SK-N-SH (cell line): ENCODE measurements at regions not wholly inside any gene's neighbourhood (a gene's known extent, or its start where the extent isn't known, plus 50 kb on each side); places are given as distances from the start of the nearest gene placed in this dataset.

Source experiments
- CTCF ChIA-PET: fragments of 300-600, 350-600 bp; formaldehyde crosslinking; extraction: SDS; loops from one replicate; lab custom pipeline; 2021; lab: Yijun Ruan, JAX
- POLR2A ChIA-PET: fragments of 350-600 bp; sonication (Branson Sonifier 250); formaldehyde crosslinking; extraction: SDS; loops from one replicate; lab custom pipeline; 2020; ENCODE audit warnings: antibody characterized with exemption, inconsistent platforms; lab: Yijun Ruan, JAX
- DNase-seq: peaks from one replicate; pipeline ENCODE4 v3.0.0; 2012
- H2AFZ ChIP-seq: fragments of 200-600 bp; sonication (generic); 2 replicates; pipeline ENCODE4 v1.8.1; 2016; ENCODE audit warnings: antibody characterized with exemption, mild to moderate bottlenecking, low read depth
- H3F3A ChIP-seq: fragments of 200-600 bp; sonication (generic); replicated peaks from 2 replicates; pipeline ENCODE3; 2016; ENCODE audit warnings: antibody characterized with exemption, mild to moderate bottlenecking; ENCODE audit not compliant: insufficient read depth
- H3K27ac ChIP-seq, 2 experiments: fragments of 200-500 bp in 1 of 2; fragments of 200-600 bp in 1 of 2; sonication (Bioruptor generic) in 1 of 2; sonication (generic), shearing (Covaris generic) in 1 of 2; 2 replicates each; pipeline versions ENCODE4 v1.5.1 to v1.6.1; 2014 to 2016; ENCODE audit warnings: low read depth in 2 of 2, inconsistent platforms in 1 of 2, low read length in 1 of 2, mild to moderate bottlenecking in 1 of 2, mixed read lengths in 1 of 2
- H3K27me3 ChIP-seq: fragments of 200-600 bp; sonication (generic), shearing (Covaris generic); 2 replicates; pipeline ENCODE4 v1.6.1; 2016; ENCODE audit warnings: mixed run types; ENCODE audit not compliant: insufficient read depth
- H3K36me3 ChIP-seq, 2 experiments: fragments of 200-500 bp in 1 of 2; fragments of 200-600 bp in 1 of 2; sonication (Bioruptor generic) in 1 of 2; sonication (generic) in 1 of 2; replicated peaks in 1 of 2; 2 replicates each; pipeline versions ENCODE3 to v1.5.1; 2014 to 2016; ENCODE audit warnings: low read length in 1 of 2, mild to moderate bottlenecking in 1 of 2; ENCODE audit not compliant: insufficient read depth in 2 of 2, control insufficient read depth in 1 of 2
- H3K4me1 ChIP-seq, 2 experiments: fragments of 200-500 bp in 1 of 2; fragments of 200-600 bp in 1 of 2; sonication (Bioruptor generic) in 1 of 2; sonication (generic), shearing (Covaris generic) in 1 of 2; 2 replicates each; pipeline versions ENCODE4 v1.5.1 to v1.6.1; 2014 to 2016; ENCODE audit warnings: low read depth in 1 of 2, low read length in 1 of 2, mixed run types in 1 of 2; ENCODE audit not compliant: insufficient read depth in 2 of 2, control insufficient read depth in 1 of 2
- H3K4me2 ChIP-seq: fragments of 200-600 bp; sonication (generic), shearing (Covaris generic); 2 replicates; pipeline ENCODE4 v1.6.1; 2017; ENCODE audit warnings: mixed run types
- H3K4me3 ChIP-seq, 2 experiments: fragments of 200-500 bp in 1 of 2; fragments of 200-600 bp in 1 of 2; sonication (Bioruptor generic) in 1 of 2; sonication (generic), shearing (Covaris generic) in 1 of 2; 2 replicates each; pipeline versions ENCODE4 v1.5.1 to v1.8.1; 2014 to 2016; ENCODE audit warnings: low read depth in 2 of 2, inconsistent platforms in 1 of 2, low read length in 1 of 2, mild to moderate bottlenecking in 1 of 2, mixed read lengths in 1 of 2, moderate library complexity in 1 of 2
- H3K79me2 ChIP-seq: fragments of 200-600 bp; sonication (generic); 2 replicates; pipeline ENCODE4 v1.8.1; 2017; ENCODE audit warnings: mild to moderate bottlenecking; ENCODE audit not compliant: insufficient read depth
- H3K9ac ChIP-seq: fragments of 200-600 bp; sonication (generic); 2 replicates; pipeline ENCODE4 v1.6.1; 2017; ENCODE audit warnings: mixed run types
- H3K9me2 ChIP-seq: fragments of 200-600 bp; sonication (generic); 2 replicates; pipeline ENCODE4 v1.6.1; 2017; ENCODE audit warnings: mixed run types
- H3K9me3 ChIP-seq: fragments of 200-600 bp; sonication (generic); 2 replicates; pipeline ENCODE4 v1.6.1; 2017; ENCODE audit warnings: mixed run types, mild to moderate bottlenecking, moderate library complexity
- H4K20me1 ChIP-seq: fragments of 200-600 bp; sonication (generic); 2 replicates; pipeline ENCODE4 v1.6.1; 2017; ENCODE audit warnings: mild to moderate bottlenecking, mixed run types; ENCODE audit not compliant: insufficient read depth
- CHD2 ChIP-seq: fragments of 150-350 bp; IDR thresholded peaks from 2 replicates; pipeline ENCODE4 v1.6.1; 2018; ENCODE audit warnings: low read length; ENCODE audit not compliant: partially characterized antibody
- ELF1 ChIP-seq: IDR thresholded peaks from 2 replicates; pipeline ENCODE4 v1.4.0; 2012
- EP300 ChIP-seq, 2 experiments: IDR thresholded peaks; 2 replicates each; pipeline versions ENCODE4 v1.4.0 to v1.6.1; 2012; ENCODE audit warnings: borderline replicate concordance in 1 of 2, low read depth in 1 of 2, low read length in 1 of 2
- EZH2phosphoT487 ChIP-seq: fragments of 200-600 bp; sonication (generic); IDR thresholded peaks from 2 replicates; pipeline ENCODE4 v1.6.1; 2017; ENCODE audit warnings: low read depth, mixed run types, mild to moderate bottlenecking, antibody characterized with exemption, moderate library complexity, borderline replicate concordance
- FOSL2 ChIP-seq: IDR thresholded peaks from 2 replicates; pipeline ENCODE4 v1.4.0; 2012; ENCODE audit warnings: low read depth, mild to moderate bottlenecking, moderate library complexity, borderline replicate concordance
- FOXM1 ChIP-seq: IDR thresholded peaks from 2 replicates; pipeline ENCODE4 v1.4.0; 2012; ENCODE audit warnings: low read depth, mild to moderate bottlenecking
- MEF2A ChIP-seq: IDR thresholded peaks from 2 replicates; pipeline ENCODE4 v1.4.0; 2012; ENCODE audit warnings: low read depth, borderline replicate concordance
- MXI1 ChIP-seq: IDR thresholded peaks from 2 replicates; pipeline ENCODE4 v1.6.1; 2012; ENCODE audit warnings: mild to moderate bottlenecking, low read depth, low read length, improper control_type of control experiment
- NFIC ChIP-seq: IDR thresholded peaks from 2 replicates; pipeline ENCODE4 v1.4.0; 2012; ENCODE audit warnings: borderline replicate concordance
- NRF1 ChIP-seq: IDR thresholded peaks from 2 replicates; pipeline ENCODE4 v1.6.1; 2012; ENCODE audit warnings: low read depth, mild to moderate bottlenecking, low read length
- PBX3 ChIP-seq: IDR thresholded peaks from 2 replicates; pipeline ENCODE4; 2012
- RCOR1 ChIP-seq: fragments of 150-350 bp; IDR thresholded peaks from 2 replicates; pipeline ENCODE4 v1.6.1; 2017; ENCODE audit warnings: antibody characterized with exemption, low read length
- REST ChIP-seq: IDR thresholded peaks from 2 replicates; pipeline ENCODE4 v1.6.1; 2012; ENCODE audit warnings: mild to moderate bottlenecking, low read depth, low read length, moderate library complexity
- RFX5 ChIP-seq: IDR thresholded peaks from 2 replicates; pipeline ENCODE4 v1.6.1; 2012; ENCODE audit warnings: mild to moderate bottlenecking, improper control_type of control experiment, low read length
- SIN3A ChIP-seq: IDR thresholded peaks from 2 replicates; pipeline ENCODE4 v1.6.1; 2012; ENCODE audit warnings: low read depth, mild to moderate bottlenecking, low read length, moderate library complexity, borderline replicate concordance
- SMC3 ChIP-seq: IDR thresholded peaks from 2 replicates; pipeline ENCODE4 v1.6.1; 2012; ENCODE audit warnings: low read depth, low read length, improper control_type of control experiment
- TAF1 ChIP-seq: IDR thresholded peaks from 2 replicates; pipeline ENCODE4 v1.6.1; 2012; ENCODE audit warnings: low read depth, mild to moderate bottlenecking, low read length, moderate library complexity, borderline replicate concordance
- TEAD4 ChIP-seq: IDR thresholded peaks from 2 replicates; pipeline ENCODE4 v1.4.0; 2012; ENCODE audit warnings: mild to moderate bottlenecking, borderline replicate concordance; ENCODE audit not compliant: insufficient read depth
- YY1 ChIP-seq: IDR thresholded peaks from 2 replicates; pipeline ENCODE4 v1.4.0; 2012; ENCODE audit warnings: low read depth, mild to moderate bottlenecking
- WGBS: methylation state at CpG from one replicate; pipeline ENCODE4 v1.1.6; 2017; ENCODE audit warnings: low lambda C conversion rate; 5-methylcytosine and 5-hydroxymethylcytosine counted together
- TF ChIP-seq, protein P1 (sequence below): fragments of 150-350 bp; IDR thresholded peaks from 2 replicates; pipeline ENCODE4 v1.6.1; 2017; ENCODE audit warnings: antibody characterized with exemption, low read length, low read depth, borderline replicate concordance

- H3K9me2 ChIP-seq: no peaks in the 10 kb centered on the region
- ChIA-PET POLR2A (no interaction called here), CTCF (no interaction called here)
- no peak overlapping the region for H3K9ac ChIP-seq
- H3K27me3 ChIP-seq: no peaks in the 10 kb centered on the region
- no peak overlapping the region for H3K4me3 ChIP-seq
- no peaks in the 10 kb centered on the region for H3K36me3 ChIP-seq
- H3K4me1 ChIP-seq: no peaks in the 10 kb centered on the region
- no peaks in the 10 kb centered on the region for H3K79me2 ChIP-seq
- TF ChIP-seq MXI1: no peak
- no peak for TF ChIP-seq RFX5
- no peak for TF ChIP-seq SIN3A
- no peak for TF ChIP-seq MEF2A
- TF ChIP-seq RCOR1: no peak
- TF ChIP-seq NRF1: no peak
- no peak for TF ChIP-seq TAF1
- TF ChIP-seq FOXM1: no peak
- TF ChIP-seq YY1: no peak
- TF ChIP-seq ELF1: no peak
- no peak for TF ChIP-seq EZH2phosphoT487
- TF ChIP-seq, protein P1, sequence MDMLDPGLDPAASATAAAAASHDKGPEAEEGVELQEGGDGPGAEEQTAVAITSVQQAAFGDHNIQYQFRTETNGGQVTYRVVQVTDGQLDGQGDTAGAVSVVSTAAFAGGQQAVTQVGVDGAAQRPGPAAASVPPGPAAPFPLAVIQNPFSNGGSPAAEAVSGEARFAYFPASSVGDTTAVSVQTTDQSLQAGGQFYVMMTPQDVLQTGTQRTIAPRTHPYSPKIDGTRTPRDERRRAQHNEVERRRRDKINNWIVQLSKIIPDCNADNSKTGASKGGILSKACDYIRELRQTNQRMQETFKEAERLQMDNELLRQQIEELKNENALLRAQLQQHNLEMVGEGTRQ: no peak
- TF ChIP-seq EP300 (IDR thresholded peaks at IDR 0.05; ENCODE audit: borderline replicate concordance in 1 of 2, low read depth in 1 of 2, low read length in 1 of 2): no peak
- TF ChIP-seq NFIC: no peak
- TF ChIP-seq REST: no peak
- no peak for TF ChIP-seq SMC3
- TF ChIP-seq FOSL2: no peak
- TF ChIP-seq PBX3: no peak
- no peak for TF ChIP-seq CHD2
- TF ChIP-seq TEAD4: no peak
- H2AFZ ChIP-seq: no peak overlapping the region
- 1% methylated on average over 2 of the region's 2 CpGs for whole genome bisulfite sequencing
- H3K9me3 ChIP-seq: no peaks in the 10 kb centered on the region
- no peak overlapping the region for H3K27ac ChIP-seq
- no peaks in the 10 kb centered on the region for H4K20me1 ChIP-seq
- no peak overlapping the region for H3K4me2 ChIP-seq
- no peaks in the 10 kb centered on the region for H3F3A ChIP-seq
- DNase-seq: no peak
These were observed 573.0 kb downstream of the CD109 start for GRCh38 chr6:74268815-74269599.
